Spleen (tissue), 7 donors: ENCODE measurements at regions not wholly inside any gene's neighbourhood (a gene's known extent, or its start where the extent isn't known, plus 50 kb on each side); places are given as distances from the start of the nearest gene placed in this dataset.

Experiments
- POLR2A ChIP-seq, 3 donors: fragments of 450-650 bp; IDR thresholded peaks; one replicate each; pipeline ENCODE4 v1.5.1; 2017; ENCODE audit warnings: antibody characterized with exemption in 3 of 3, mild to moderate bottlenecking in 1 of 3
- POLR2AphosphoS5 ChIP-seq, 3 donors: sonication (generic); formaldehyde crosslinking; IDR thresholded peaks; one replicate each; pipeline ENCODE4 v1.5.1; 2017; ENCODE audit warnings: antibody characterized with exemption in 3 of 3
- TF ChIP-seq, protein P1 (sequence below), 11 experiments: fragments of 200-600 bp in 7 of 11; fragments of 450-650 bp in 4 of 11; sonication (generic) in 4 of 11; IDR thresholded peaks in 8 of 11; conservative IDR thresholded peaks in 3 of 11; 1 replicate in 7 of 11; 2 replicates in 4 of 11; pipeline versions ENCODE4 v1.4.0 to v1.8.0; 2016 to 2021; ENCODE audit warnings: antibody characterized with exemption in 11 of 11, inconsistent platforms in 4 of 11, mild to moderate bottlenecking in 1 of 11
- donor health status: DM: no; HTN: no; CAD: no; lungs with moderate emphysema.
- donor health status: DM: no; HTN: no; CAD: no.
- donor health status: DM: no; HTN: no; CAD: no.

DNA sequence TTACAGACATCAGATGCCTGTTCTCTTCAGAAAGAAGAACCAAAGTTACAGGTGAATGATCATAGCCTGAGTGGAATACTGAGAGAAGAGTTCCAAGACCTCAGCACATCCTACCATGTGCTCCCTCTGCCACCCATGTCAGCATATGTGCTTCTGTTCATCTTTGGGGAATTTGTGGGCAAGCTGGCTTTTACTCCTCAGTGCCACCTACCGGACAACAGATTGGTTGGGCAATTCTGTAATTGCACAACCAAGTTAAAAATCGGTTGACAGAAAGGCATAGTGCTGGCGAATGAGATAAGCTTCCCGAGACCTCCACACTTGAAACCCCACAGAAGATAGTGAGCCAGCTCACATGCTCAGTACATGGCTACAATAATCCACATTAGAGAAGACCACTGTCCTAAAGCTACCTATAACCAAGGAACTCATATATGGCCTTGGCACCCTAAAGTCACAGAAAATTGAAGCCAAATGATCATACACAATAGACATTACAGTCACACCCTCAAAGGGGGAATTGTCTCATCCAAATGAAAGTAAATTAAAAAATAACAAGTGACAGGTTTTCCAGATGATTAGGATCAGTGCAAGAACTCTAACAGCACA is 1238.0 kb upstream of the NUDT12 start:
- no peak for TF ChIP-seq POLR2A (IDR thresholded peaks at IDR 0.05)
- no peak for TF ChIP-seq POLR2AphosphoS5 (IDR thresholded peaks at IDR 0.05)
- TF ChIP-seq, protein P1, sequence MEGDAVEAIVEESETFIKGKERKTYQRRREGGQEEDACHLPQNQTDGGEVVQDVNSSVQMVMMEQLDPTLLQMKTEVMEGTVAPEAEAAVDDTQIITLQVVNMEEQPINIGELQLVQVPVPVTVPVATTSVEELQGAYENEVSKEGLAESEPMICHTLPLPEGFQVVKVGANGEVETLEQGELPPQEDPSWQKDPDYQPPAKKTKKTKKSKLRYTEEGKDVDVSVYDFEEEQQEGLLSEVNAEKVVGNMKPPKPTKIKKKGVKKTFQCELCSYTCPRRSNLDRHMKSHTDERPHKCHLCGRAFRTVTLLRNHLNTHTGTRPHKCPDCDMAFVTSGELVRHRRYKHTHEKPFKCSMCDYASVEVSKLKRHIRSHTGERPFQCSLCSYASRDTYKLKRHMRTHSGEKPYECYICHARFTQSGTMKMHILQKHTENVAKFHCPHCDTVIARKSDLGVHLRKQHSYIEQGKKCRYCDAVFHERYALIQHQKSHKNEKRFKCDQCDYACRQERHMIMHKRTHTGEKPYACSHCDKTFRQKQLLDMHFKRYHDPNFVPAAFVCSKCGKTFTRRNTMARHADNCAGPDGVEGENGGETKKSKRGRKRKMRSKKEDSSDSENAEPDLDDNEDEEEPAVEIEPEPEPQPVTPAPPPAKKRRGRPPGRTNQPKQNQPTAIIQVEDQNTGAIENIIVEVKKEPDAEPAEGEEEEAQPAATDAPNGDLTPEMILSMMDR (IDR thresholded peaks at IDR 0.05 in 8 of 11, conservative IDR thresholded peaks at IDR 0.05 in 3 of 11) = no peak
